Endothelial cell (in vitro differentiated cells): ENCODE measurements at regions not wholly inside any gene's neighbourhood (a gene's known extent, or its start where the extent isn't known, plus 50 kb on each side); places are given as distances from the start of the nearest gene placed in this dataset.

Experiments
- DNase-seq: peaks from one replicate; pipeline ENCODE4 v3.0.0; 2021; ENCODE audit warnings: low spot score
- H3K27ac Mint-ChIP-seq: one replicate; pipeline ENCODE4 v1.8.0; 2021; ENCODE audit warnings: mixed read lengths, inconsistent platforms; ENCODE audit not compliant: unreplicated experiment
- H3K27me3 Mint-ChIP-seq: one replicate; pipeline ENCODE4 v1.8.0; 2021; ENCODE audit warnings: mild to moderate bottlenecking, moderate library complexity, mixed read lengths, inconsistent platforms; ENCODE audit not compliant: unreplicated experiment
- H3K36me3 Mint-ChIP-seq: one replicate; pipeline ENCODE4 v1.8.0; 2021; ENCODE audit warnings: mild to moderate bottlenecking, low read depth, mixed read lengths, inconsistent platforms; ENCODE audit not compliant: unreplicated experiment
- H3K4me1 Mint-ChIP-seq: one replicate; pipeline ENCODE4 v1.8.0; 2021; ENCODE audit warnings: mild to moderate bottlenecking, mixed read lengths, inconsistent platforms; ENCODE audit not compliant: unreplicated experiment
- H3K4me3 Mint-ChIP-seq: one replicate; pipeline ENCODE4 v1.8.0; 2021; ENCODE audit warnings: mild to moderate bottlenecking, mixed read lengths, inconsistent platforms; ENCODE audit not compliant: unreplicated experiment
- H3K9me3 Mint-ChIP-seq: one replicate; pipeline ENCODE4 v1.8.0; 2021; ENCODE audit warnings: mixed read lengths, inconsistent platforms; ENCODE audit not compliant: unreplicated experiment
- CTCF ChIP-seq: fragments of 200-600 bp; sonication (generic); IDR thresholded peaks from one replicate; pipeline ENCODE4 v1.5.0; 2021; ENCODE audit warnings: antibody characterized with exemption; ENCODE audit not compliant: unreplicated experiment

GRCh38 chr11:27938011-27938410 lies 169.9 kb downstream of the KIF18A start:
- Mint-ChIP-seq H3K4me3 (no peak overlapping the region), H3K27me3 (no peaks in the 10 kb centered on the region), H3K4me1 (no peaks in the 10 kb centered on the region), H3K9me3 (no peaks in the 10 kb centered on the region), H3K36me3 (no peaks in the 10 kb centered on the region), H3K27ac (no peak overlapping the region)
- TF ChIP-seq CTCF, result no peak
- DNase-seq, result no peak

DNA sequence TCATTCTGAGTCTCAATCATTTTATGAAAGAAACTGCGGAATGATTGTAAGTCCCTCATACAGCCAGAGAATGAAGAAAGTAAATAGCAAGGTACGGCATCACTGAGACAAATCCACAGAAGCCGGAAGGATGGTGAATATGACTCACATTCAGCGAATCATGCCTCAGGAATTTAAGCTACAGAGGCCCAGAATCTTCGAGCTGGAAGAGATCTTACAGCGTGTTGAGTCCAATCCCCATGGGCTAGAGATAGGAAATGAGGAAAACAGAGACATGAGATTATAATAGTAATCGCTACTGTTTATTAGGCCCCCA lies 173.2 kb downstream of the KIF18A start:
- H3K4me3 Mint-ChIP-seq, result no peak overlapping the region
- TF ChIP-seq CTCF, result no peak
- H3K9me3 Mint-ChIP-seq, result no peaks in the 10 kb centered on the region
- no peak overlapping the region for H3K27ac Mint-ChIP-seq
- no peaks in the 10 kb centered on the region for H3K36me3 Mint-ChIP-seq
- H3K27me3 Mint-ChIP-seq, result no peaks in the 10 kb centered on the region
- H3K4me1 Mint-ChIP-seq, result no peaks in the 10 kb centered on the region
- no peak for DNase-seq

DNA sequence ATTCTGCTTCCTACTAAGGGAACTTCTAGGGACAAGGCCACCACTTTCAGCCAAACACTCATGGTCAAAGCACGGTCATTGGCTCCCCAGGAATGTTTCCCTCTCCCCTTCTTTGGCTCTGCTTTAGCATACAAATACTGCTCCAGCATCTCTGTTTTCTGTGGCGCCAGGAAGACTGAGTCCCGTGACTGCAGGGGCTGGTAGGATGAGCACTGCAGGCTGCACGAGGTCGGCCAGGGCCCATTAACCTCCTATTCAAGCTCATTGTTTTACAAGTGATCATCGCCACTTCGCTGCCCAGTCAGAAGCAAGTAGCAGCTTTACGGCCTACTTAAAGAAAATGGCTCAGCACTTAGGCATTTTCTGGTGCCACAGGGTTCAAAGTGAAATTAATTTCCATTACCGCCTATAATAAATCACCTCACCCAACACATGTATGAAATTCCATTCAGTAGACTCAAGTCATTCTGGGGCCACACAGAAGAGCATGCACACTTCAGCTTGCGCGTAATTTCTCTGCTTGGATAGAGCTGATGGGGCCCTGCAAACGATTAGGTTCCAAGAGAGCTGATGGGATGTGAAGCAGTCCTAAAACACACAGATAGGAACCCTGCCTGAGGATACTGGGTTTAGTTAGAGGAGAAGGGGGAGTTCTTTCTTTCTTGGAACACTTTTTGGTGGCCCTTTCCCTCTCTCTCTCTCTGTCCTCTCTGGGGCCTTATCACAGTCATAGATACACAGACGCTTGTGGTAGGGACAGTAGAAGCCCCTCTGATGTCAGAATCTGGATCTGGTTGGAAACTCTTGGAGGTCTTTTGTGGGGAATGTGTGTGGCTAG lies 173.7 kb downstream of the KIF18A start:
- no peak for TF ChIP-seq CTCF
- Mint-ChIP-seq H3K4me3 (no peak overlapping the region), H3K9me3 (no peaks in the 10 kb centered on the region), H3K36me3 (no peaks in the 10 kb centered on the region), H3K27ac (no peak overlapping the region), H3K4me1 (no peaks in the 10 kb centered on the region), H3K27me3 (no peaks in the 10 kb centered on the region)
- no peak for DNase-seq

DNA sequence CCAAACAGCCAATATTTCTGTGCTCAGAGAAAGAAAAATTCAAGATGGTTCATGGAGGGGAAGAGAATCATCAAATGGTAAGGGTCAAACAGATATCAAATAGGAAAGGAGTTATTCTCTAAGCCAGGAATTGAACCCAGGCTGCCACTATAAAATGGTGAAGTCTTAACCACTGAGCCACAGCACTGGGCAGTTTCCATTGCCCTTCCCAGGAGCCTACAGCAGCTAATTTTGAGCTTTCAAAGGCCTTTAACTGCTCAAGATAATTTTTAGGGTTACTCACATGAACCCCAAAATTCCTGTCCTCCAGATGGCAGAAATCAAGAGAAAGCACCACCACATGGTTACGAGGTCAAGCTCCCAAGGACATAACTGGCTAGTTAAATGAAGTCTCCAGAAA lies 176.2 kb downstream of the KIF18A start:
- H3K27me3 Mint-ChIP-seq, result no peaks in the 10 kb centered on the region
- no peak overlapping the region for H3K27ac Mint-ChIP-seq
- H3K4me3 Mint-ChIP-seq, result no peak overlapping the region
- no peaks in the 10 kb centered on the region for H3K9me3 Mint-ChIP-seq
- no peak for DNase-seq
- no peaks in the 10 kb centered on the region for H3K4me1 Mint-ChIP-seq
- no peak for TF ChIP-seq CTCF
- H3K36me3 Mint-ChIP-seq, result no peaks in the 10 kb centered on the region

GRCh38 chr11:27930946-27931345 lies 177.0 kb downstream of the KIF18A start:
- no peak overlapping the region for H3K4me3 Mint-ChIP-seq
- H3K27ac Mint-ChIP-seq, result no peak overlapping the region
- H3K9me3 Mint-ChIP-seq, result no peaks in the 10 kb centered on the region
- H3K27me3 Mint-ChIP-seq, result no peaks in the 10 kb centered on the region
- no peak for DNase-seq
- H3K36me3 Mint-ChIP-seq, result no peaks in the 10 kb centered on the region
- TF ChIP-seq CTCF, result no peak
- no peaks in the 10 kb centered on the region for H3K4me1 Mint-ChIP-seq
